Heart right ventricle (tissue), 16 donors: ENCODE measurements at regions not wholly inside any gene's neighbourhood (a gene's known extent, or its start where the extent isn't known, plus 50 kb on each side); places are given as distances from the start of the nearest gene placed in this dataset.
"Not testable (repeated sequence)": the region's sequence is repeated elsewhere in the genome, so short reads cannot be mapped to it uniquely, and the experiment has no call there.

ENCODE experiments used
- ATAC-seq, 8 donors: fragments of 200-7000 bp; cut with Tn5 transposase; one replicate each; pipeline ENCODE4 v1.9.1; 2020; ENCODE audit warnings: mild to moderate bottlenecking in 8 of 8, moderate library complexity in 8 of 8, moderate number of reproducible peaks in 1 of 8
- DNase-seq, 2 donors: peaks; one replicate each; pipeline ENCODE4 v3.0.0-alpha.2; 2020
- H3K27ac ChIP-seq, 10 donors: fragments of 200-600 bp; sonication (generic) in 2 of 10; one replicate each; pipeline versions ENCODE4 v1.5.0 to v1.8.0; 2020 to 2022; ENCODE audit warnings: mild to moderate bottlenecking in 3 of 10
- H3K27me3 ChIP-seq, 7 donors: fragments of 200-600 bp; one replicate each; pipeline ENCODE4 v1.8.0; 2021 to 2022; ENCODE audit warnings: mild to moderate bottlenecking in 2 of 7
- H3K36me3 ChIP-seq, 9 donors: fragments of 200-600 bp; sonication (generic) in 1 of 9; one replicate each; pipeline versions ENCODE4 v1.5.0 to v1.8.0; 2020 to 2022; ENCODE audit warnings: mild to moderate bottlenecking in 2 of 9
- H3K4me1 ChIP-seq, 9 donors: fragments of 200-600 bp; sonication (generic) in 1 of 9; one replicate each; pipeline versions ENCODE4 v1.5.0 to v1.8.0; 2020 to 2022; ENCODE audit warnings: mild to moderate bottlenecking in 4 of 9
- H3K4me3 ChIP-seq, 10 donors: fragments of 200-600 bp; sonication (generic) in 2 of 10; one replicate each; pipeline versions ENCODE4 v1.5.0 to v1.8.0; 2020 to 2022; ENCODE audit warnings: mild to moderate bottlenecking in 7 of 10, moderate library complexity in 2 of 10
- H3K9me3 ChIP-seq, 11 donors: fragments of 200-600 bp in 10 of 11; sonication (generic) in 2 of 11; one replicate each; pipeline versions ENCODE4 v1.5.0 to v1.8.0; 2013 to 2022; ENCODE audit warnings: mild to moderate bottlenecking in 2 of 11, control low read depth in 1 of 11, moderate library complexity in 1 of 11
- CTCF ChIP-seq, 9 donors: fragments of 200-600 bp; sonication (generic) in 2 of 9; IDR thresholded peaks; one replicate each; pipeline versions ENCODE4 v1.5.0 to v1.8.0; 2021 to 2022; ENCODE audit warnings: antibody characterized with exemption in 9 of 9, mild to moderate bottlenecking in 5 of 9, moderate library complexity in 1 of 9
- WGBS, 2 donors: extraction: QIAGEN DNeasy Blood & Tissue Kit; methylation state at CpG; one replicate each; pipeline ENCODE4 v1.1.7; 2013; ENCODE audit warnings: inconsistent platforms in 1 of 2; 5-methylcytosine and 5-hydroxymethylcytosine counted together
- intact Hi-C, 10 donors: fragments of 100-400 bp; cut with DNase I; formaldehyde crosslinking; loops; one replicate each; pipeline versions ENCODE4 v1.11.1 to v1.14.2; 2022
- donor health status: Arrhythmogenic right ventricular cardiomyopathy.
- donor health status: ischemic (EF 13 %, LVEDD 7.1; RV severe dilation, severe dysfunction).
- donor health status: healthy with polysubstance abuse.
- donor health status: DM: no; HTN: yes; CAD: no.
- donor health status: DM: no; HTN: no; CAD: no.
- donor health status: ischemic (EF 25% LVEDD 6.9; RV normal size, moderate dysfunction).
- donor health status: ischemic (EF 25% LVEDD 5.7; RV mildly dilated, moderate dysfunction).
- donor health status: healthy.
- donor health status: DM: yes; HTN: yes; CAD: no.
- donor health status: Ischemic cardiomyopathy.
- donor health status: ischemic (EF 35%, LVEDD 5.7; RV mildly dilated, moderate dysfunction).
- donor health status: nonischemic (EF 11% LVEDD 7.7; RV severe dilation, severe dysfunction).
- donor health status: DM: yes; HTN: yes; CAD: no.
- donor health status: PGD.
- donor health status: ischemic (EF 29% LVEDD 5.4; RV normal size, mild dysfunction).
- donor health status: nonischemic (EF 23%, LVEDD 6.1; RV moderate dilation, normal function).

- no peak for DNase-seq
- Histone ChIP-seq H3K27me3 (peaks cover 0 to 8% (median 3%) of the 10 kb centered on the region in 7 donors), H3K4me1 (no peaks in the 10 kb centered on the region), H3K4me3 (no peak overlapping the region), H3K36me3 (no peaks in the 10 kb centered on the region), H3K27ac (peak overlapping the region in 1 of 10 donors; percentile 14), H3K9me3 (no peaks in the 10 kb centered on the region)
- intact Hi-C loops = no loop called here
- ATAC-seq = no peak
- 76 to 82% methylated on average over 6 of the region's 6 CpGs for WGBS, 2 donors
- no peak for TF ChIP-seq CTCF (IDR thresholded peaks at IDR 0.05)
Observed at GRCh38 chr14:98223106-98223505, 1048.9 kb downstream of the BCL11B start.

DNA sequence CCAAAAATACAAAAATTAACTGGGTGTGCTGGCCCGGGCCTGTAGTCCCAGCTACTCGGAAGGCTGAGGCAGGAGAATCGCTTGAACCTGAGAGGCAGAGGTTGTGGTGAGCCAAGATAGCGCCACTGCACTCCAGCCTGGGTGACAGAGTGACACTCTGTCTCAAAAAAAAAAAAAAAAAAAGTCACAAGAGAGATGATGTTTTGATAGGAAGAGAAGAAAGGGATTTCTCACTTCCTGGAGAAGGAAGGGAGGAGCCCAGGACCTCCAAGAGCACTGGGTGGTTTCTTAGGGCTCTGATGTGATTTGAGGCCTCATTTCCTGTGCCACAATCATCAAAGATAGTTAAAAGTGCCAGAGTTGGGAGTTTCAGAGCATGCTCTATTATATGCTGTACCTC is 1048.3 kb downstream of the BCL11B start:
- H3K9me3 ChIP-seq, intact Hi-C loops, ATAC-seq, DNase-seq, H3K4me1 ChIP-seq, H3K4me3 ChIP-seq, H3K27me3 ChIP-seq, H3K36me3 ChIP-seq: not testable (repeated sequence)
- peak overlapping the region in 1 of 10 donors; percentile 14 for H3K27ac ChIP-seq
- 87 to 91% methylated on average over 4 of the region's 4 CpGs for WGBS, 2 donors

GRCh38 chr14:98226411-98226810 is 1045.6 kb downstream of the BCL11B start:
- Histone ChIP-seq H3K27me3 (peaks cover 0 to 12% (median 0%) of the 10 kb centered on the region in 7 donors), H3K27ac (no peak overlapping the region), H3K9me3 (no peaks in the 10 kb centered on the region), H3K36me3 (no peaks in the 10 kb centered on the region), H3K4me3 (no peak overlapping the region), H3K4me1 (no peaks in the 10 kb centered on the region)
- WGBS, 2 donors = 68 to 73% methylated on average over 8 of the region's 8 CpGs
- ATAC-seq (no peak), DNase-seq (no peak)
- intact Hi-C loops = no loop called here
- no peak for TF ChIP-seq CTCF (IDR thresholded peaks at IDR 0.05)

- H3K27ac ChIP-seq = peak overlapping the region in 1 of 10 donors; percentile 53
- H3K27me3 ChIP-seq = peaks cover 0 to 14% (median 0%) of the 10 kb centered on the region in 7 donors
- WGBS, 2 donors = 74% methylated on average over 12 of the region's 12 CpGs
- H3K36me3 ChIP-seq = no peaks in the 10 kb centered on the region
- H3K4me3 ChIP-seq = no peak overlapping the region
- no peak for DNase-seq
- no peaks in the 10 kb centered on the region for H3K9me3 ChIP-seq
- TF ChIP-seq CTCF (IDR thresholded peaks at IDR 0.05) = no peak
- H3K4me1 ChIP-seq = no peaks in the 10 kb centered on the region
- intact Hi-C loops = no loop called here
- no peak for ATAC-seq
Observed at GRCh38 chr14:98227000-98227726, 1044.8 kb downstream of the BCL11B start.

DNA sequence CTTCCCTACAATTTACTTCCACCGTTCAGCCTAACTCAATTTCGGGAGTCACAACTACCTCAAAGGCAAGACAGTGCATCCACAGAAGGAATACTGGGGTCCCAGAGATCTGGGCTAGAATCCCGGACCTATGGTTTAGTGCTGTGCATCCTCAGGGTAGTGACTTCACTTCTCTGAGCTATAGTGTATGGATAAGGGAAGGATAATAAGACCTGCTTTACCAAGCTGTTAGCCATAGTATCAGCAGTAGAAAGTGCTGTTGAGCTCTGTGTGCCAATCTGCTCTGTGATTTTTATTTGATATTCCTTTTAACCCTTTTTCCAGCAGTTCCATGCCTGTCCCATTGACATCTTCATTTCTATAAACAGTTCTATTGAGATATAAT is 1044.3 kb downstream of the BCL11B start:
- TF ChIP-seq CTCF (IDR thresholded peaks at IDR 0.05) = no peak
- intact Hi-C loops = no loop called here
- DNase-seq (no peak), ATAC-seq (no peak)
- 79 to 81% methylated on average over 3 of the region's 3 CpGs for WGBS, 2 donors
- Histone ChIP-seq H3K4me1 (no peaks in the 10 kb centered on the region), H3K4me3 (no peak overlapping the region), H3K36me3 (no peaks in the 10 kb centered on the region), H3K9me3 (no peaks in the 10 kb centered on the region), H3K27ac (no peak overlapping the region), H3K27me3 (peaks cover 0 to 14% (median 0%) of the 10 kb centered on the region in 7 donors)
